ENCODE measurements at regions not wholly inside any gene's neighbourhood (a gene's known extent, or its start where the extent isn't known, plus 50 kb on each side); places are given as distances from the start of the nearest gene placed in this dataset.
"Not testable (repeated sequence)": the region's sequence is repeated elsewhere in the genome, so short reads cannot be mapped to it uniquely, and the experiment has no call there.

GRCh38 chr12:114499338-114499737, 93.4 kb upstream of the TBX5 start:
- no peaks in the 10 kb centered on the region for H3F3A ChIP-seq (ENCODE audit: low read length, unreplicated experiment)
- POLR2A ChIA-PET (ENCODE audit: unreplicated experiment): no interaction called here
- no peak overlapping the region for H3K9ac ChIP-seq (ENCODE audit: low read length)
- TF ChIP-seq CTCF (conservative IDR thresholded peaks at IDR 0.05; ENCODE audit: low read depth, low read length) (no peak), EZH2 (IDR thresholded peaks at IDR 0.05; ENCODE audit: low read length, unreplicated experiment) (no peak), EZH2phosphoT487 (IDR thresholded peaks at IDR 0.05; ENCODE audit: borderline replicate concordance, low read length) (no peak)
- DNase-seq (no peak), ATAC-seq (no peak)
- no TSS peak for BruUV-seq (replicated peaks)
- no peaks in the 10 kb centered on the region for H3K9me3 ChIP-seq (ENCODE audit: low read length)
- H3K79me2 ChIP-seq (ENCODE audit: low read length): no peaks in the 10 kb centered on the region
- no peaks in the 10 kb centered on the region for H3K9me2 ChIP-seq (replicated peaks; ENCODE audit: low read length)
- no peaks in the 10 kb centered on the region for H3K36me3 ChIP-seq (ENCODE audit: low read depth, low read length)
- H2AFZ ChIP-seq (ENCODE audit: low read length): no peak overlapping the region
- H3K4me1 ChIP-seq (ENCODE audit: insufficient read depth, low read length): no peaks in the 10 kb centered on the region
- no peak overlapping the region for H3K4me3 ChIP-seq (ENCODE audit: low read length)
- no peak overlapping the region for H3K27ac ChIP-seq (ENCODE audit: low read length)
- intact Hi-C loops (cut with micrococcal nuclease): no loop called here
- H3K27me3 ChIP-seq (ENCODE audit: low read length): peaks cover 77% of the 10 kb centered on the region
- H3K4me2 ChIP-seq (ENCODE audit: low read length): no peak overlapping the region
- CTCF ChIA-PET: interaction anchor here (0.6 kb wide), 1 partner anchor 365 kb away, joined by 3 read pairs; no protein-coding TSS in a partner anchor
- no peaks in the 10 kb centered on the region for H4K20me1 ChIP-seq (ENCODE audit: low read length)

GRCh38 chr12:114491916-114492315, 86.0 kb upstream of the TBX5 start:
- CTCF ChIA-PET: no interaction called here

GRCh38 chr12:114484822-114485459, 79.0 kb upstream of the TBX5 start:
- H4K20me1 ChIP-seq (ENCODE audit: low read length); intact Hi-C loops (cut with micrococcal nuclease); H3K9ac ChIP-seq (ENCODE audit: low read length); H3K4me1 ChIP-seq (ENCODE audit: insufficient read depth, low read length); ATAC-seq; H3F3A ChIP-seq (ENCODE audit: low read length, unreplicated experiment); DNase-seq; H3K79me2 ChIP-seq (ENCODE audit: low read length); H3K4me3 ChIP-seq (ENCODE audit: low read length); POLR2A ChIA-PET (ENCODE audit: unreplicated experiment); H3K9me2 ChIP-seq (replicated peaks; ENCODE audit: low read length); H3K27ac ChIP-seq (ENCODE audit: low read length); BruUV-seq (replicated peaks); H3K9me3 ChIP-seq (ENCODE audit: low read length); CTCF ChIA-PET; H3K4me2 ChIP-seq (ENCODE audit: low read length); H2AFZ ChIP-seq (ENCODE audit: low read length); H3K36me3 ChIP-seq (ENCODE audit: low read depth, low read length): not testable (repeated sequence)
- peaks cover 61% of the 10 kb centered on the region for H3K27me3 ChIP-seq (ENCODE audit: low read length)

More at GRCh38 chr12:114491916-114492315, 86.0 kb upstream of the TBX5 start:
- Histone ChIP-seq H3K27me3 (ENCODE audit: low read length) (peaks cover 53% of the 10 kb centered on the region), H4K20me1 (ENCODE audit: low read length) (no peaks in the 10 kb centered on the region), H3K4me2 (ENCODE audit: low read length) (no peak overlapping the region), H3K4me3 (ENCODE audit: low read length) (no peak overlapping the region), H3K27ac (ENCODE audit: low read length) (no peak overlapping the region), H3K79me2 (ENCODE audit: low read length) (no peaks in the 10 kb centered on the region), H3K9me2 (replicated peaks; ENCODE audit: low read length) (no peaks in the 10 kb centered on the region), H3K36me3 (ENCODE audit: low read depth, low read length) (no peaks in the 10 kb centered on the region), H2AFZ (ENCODE audit: low read length) (no peak overlapping the region), H3K9ac (ENCODE audit: low read length) (no peak overlapping the region), H3K4me1 (ENCODE audit: insufficient read depth, low read length) (no peaks in the 10 kb centered on the region), H3K9me3 (ENCODE audit: low read length) (no peaks in the 10 kb centered on the region), H3F3A (ENCODE audit: low read length, unreplicated experiment) (no peaks in the 10 kb centered on the region)
- ATAC-seq (no peak), DNase-seq (no peak)
- intact Hi-C loops (cut with micrococcal nuclease): no loop called here
- no TSS peak for BruUV-seq (replicated peaks)
- no peak for TF ChIP-seq EZH2 (IDR thresholded peaks at IDR 0.05; ENCODE audit: low read length, unreplicated experiment)
- no peak for TF ChIP-seq CTCF (conservative IDR thresholded peaks at IDR 0.05; ENCODE audit: low read depth, low read length)
- no peak for TF ChIP-seq EZH2phosphoT487 (IDR thresholded peaks at IDR 0.05; ENCODE audit: borderline replicate concordance, low read length)
- POLR2A ChIA-PET (ENCODE audit: unreplicated experiment): no interaction called here
